AG04449 (cell line): ENCODE measurements at regions not wholly inside any gene's neighbourhood (a gene's known extent, or its start where the extent isn't known, plus 50 kb on each side); places are given as distances from the start of the nearest gene placed in this dataset.

ENCODE experiments used
- CTCF ChIA-PET: fragments of 350-600 bp; formaldehyde crosslinking; extraction: SDS; loops from one replicate; lab custom pipeline; 2021; ENCODE audit warnings: antibody characterized with exemption; lab: Yijun Ruan, JAX
- POLR2A ChIA-PET: fragments of 400-600, 350-600 bp; formaldehyde crosslinking; extraction: SDS; loops from one replicate; lab custom pipeline; 2020; ENCODE audit warnings: antibody characterized with exemption, inconsistent platforms; lab: Yijun Ruan, JAX
- DNase-seq: peaks from one replicate; pipeline ENCODE4 v3.0.0-alpha.2; 2010; ENCODE audit warnings: low read depth, low spot score
- H3K4me3 ChIP-seq: 2 replicates; pipeline ENCODE4 v1.5.1; 2011; ENCODE audit warnings: low read depth, mild to moderate bottlenecking, control low read depth, low read length
- CTCF ChIP-seq: IDR thresholded peaks from one replicate; pipeline ENCODE4 v1.5.1; 2011; ENCODE audit warnings: mild to moderate bottlenecking, moderate library complexity, low read length, control low read depth, inconsistent platforms; ENCODE audit not compliant: insufficient read depth; ENCODE audit errors: missing control alignments

- ChIA-PET CTCF (interaction anchor here (1.7 kb wide), 1 partner anchor 49 kb away, joined by 7 read pairs; no protein-coding TSS in a partner anchor), POLR2A (no interaction called here)
- peak; percentile 38 for DNase-seq
- TF ChIP-seq CTCF = no peak
- no peak overlapping the region for H3K4me3 ChIP-seq
Observed at GRCh38 chr1:117803318-117803717, 126.1 kb downstream of the GDAP2 start.

GRCh38 chr1:117809764-117810163 lies 119.7 kb downstream of the GDAP2 start:
- POLR2A ChIA-PET = no interaction called here
- no peak overlapping the region for H3K4me3 ChIP-seq
- CTCF ChIA-PET = interaction anchor here (1.1 to 1.6 kb wide), 3 partner anchors 12 to 51 kb away, joined by 3 to 6 read pairs (median 3); no protein-coding TSS in a partner anchor
- no peak for DNase-seq
- no peak for TF ChIP-seq CTCF

- H3K4me3 ChIP-seq = no peak overlapping the region
- CTCF ChIA-PET = interaction anchor here (1.4 to 1.6 kb wide), 2 partner anchors 16 to 52 kb away, joined by 3 to 6 read pairs; no protein-coding TSS in a partner anchor
- DNase-seq = no peak
- POLR2A ChIA-PET = no interaction called here
- TF ChIP-seq CTCF = no peak
Observed at GRCh38 chr1:117810553-117810952, 118.9 kb downstream of the GDAP2 start.

GRCh38 chr1:117812869-117813511 lies 116.4 kb downstream of the GDAP2 start:
- POLR2A ChIA-PET = interaction anchor here (1.0 to 1.3 kb wide), 2 partner anchors 9 to 19 kb away, joined by 3 to 6 read pairs; no protein-coding TSS in a partner anchor
- DNase-seq = no peak
- CTCF ChIA-PET = interaction anchor here (2.4 to 4.7 kb wide), 2 partner anchors 54 to 82 kb away, joined by 7 to 41 read pairs; no protein-coding TSS in a partner anchor
- TF ChIP-seq CTCF = no peak
- H3K4me3 ChIP-seq = no peak overlapping the region
